Neural crest cell (in vitro differentiated cells): ENCODE measurements at regions not wholly inside any gene's neighbourhood (a gene's known extent, or its start where the extent isn't known, plus 50 kb on each side); places are given as distances from the start of the nearest gene placed in this dataset.
"Not testable (repeated sequence)": the region's sequence is repeated elsewhere in the genome, so short reads cannot be mapped to it uniquely, and the experiment has no call there.

Experiments used
- DNase-seq: peaks from one replicate; pipeline ENCODE4 v3.0.0; 2021; ENCODE audit warnings: low read depth, mixed read lengths, low spot score
- H3K27ac Mint-ChIP-seq: one replicate; pipeline ENCODE4 v1.8.0; 2021; ENCODE audit warnings: mild to moderate bottlenecking, mixed read lengths; ENCODE audit not compliant: unreplicated experiment
- H3K27me3 Mint-ChIP-seq: 2 replicates; pipeline ENCODE4 v1.8.0; 2021; ENCODE audit warnings: low read depth, mild to moderate bottlenecking, mixed read lengths
- H3K36me3 Mint-ChIP-seq: 2 replicates; pipeline ENCODE4 v1.8.0; 2021; ENCODE audit warnings: low read depth, mild to moderate bottlenecking, mixed read lengths
- H3K4me1 Mint-ChIP-seq: 2 replicates; pipeline ENCODE4 v1.8.0; 2021; ENCODE audit warnings: mixed read lengths
- H3K4me3 Mint-ChIP-seq: one replicate; pipeline ENCODE4 v1.8.0; 2021; ENCODE audit warnings: mild to moderate bottlenecking, mixed read lengths
- H3K9me3 Mint-ChIP-seq: 2 replicates; pipeline ENCODE4 v1.8.0; 2021; ENCODE audit warnings: mixed read lengths
- CTCF ChIP-seq: fragments of 200-600 bp; sonication (generic); conservative IDR thresholded peaks from 2 replicates; pipeline ENCODE4 v1.5.0; 2021; ENCODE audit warnings: antibody characterized with exemption, mild to moderate bottlenecking

- H3K36me3 Mint-ChIP-seq, DNase-seq, H3K9me3 Mint-ChIP-seq, H3K27ac Mint-ChIP-seq, H3K27me3 Mint-ChIP-seq, H3K4me1 Mint-ChIP-seq: not testable (repeated sequence)
- peak overlapping the region; percentile 85 for H3K4me3 Mint-ChIP-seq
These were observed 2784.9 kb downstream of the RPIA start for GRCh38 chr2:91476244-91476935.

- not testable (repeated sequence) for H3K27me3 Mint-ChIP-seq, H3K27ac Mint-ChIP-seq, H3K36me3 Mint-ChIP-seq, H3K4me1 Mint-ChIP-seq, DNase-seq, H3K9me3 Mint-ChIP-seq
- H3K4me3 Mint-ChIP-seq: peak overlapping the region; percentile 85
These were observed 2785.4 kb downstream of the RPIA start for GRCh38 chr2:91476936-91477246.

GRCh38 chr2:91477291-91477690 is 2785.8 kb downstream of the RPIA start:
- not testable (repeated sequence) for H3K27ac Mint-ChIP-seq, H3K4me3 Mint-ChIP-seq, H3K9me3 Mint-ChIP-seq, H3K4me1 Mint-ChIP-seq, H3K36me3 Mint-ChIP-seq, H3K27me3 Mint-ChIP-seq, DNase-seq

DNA sequence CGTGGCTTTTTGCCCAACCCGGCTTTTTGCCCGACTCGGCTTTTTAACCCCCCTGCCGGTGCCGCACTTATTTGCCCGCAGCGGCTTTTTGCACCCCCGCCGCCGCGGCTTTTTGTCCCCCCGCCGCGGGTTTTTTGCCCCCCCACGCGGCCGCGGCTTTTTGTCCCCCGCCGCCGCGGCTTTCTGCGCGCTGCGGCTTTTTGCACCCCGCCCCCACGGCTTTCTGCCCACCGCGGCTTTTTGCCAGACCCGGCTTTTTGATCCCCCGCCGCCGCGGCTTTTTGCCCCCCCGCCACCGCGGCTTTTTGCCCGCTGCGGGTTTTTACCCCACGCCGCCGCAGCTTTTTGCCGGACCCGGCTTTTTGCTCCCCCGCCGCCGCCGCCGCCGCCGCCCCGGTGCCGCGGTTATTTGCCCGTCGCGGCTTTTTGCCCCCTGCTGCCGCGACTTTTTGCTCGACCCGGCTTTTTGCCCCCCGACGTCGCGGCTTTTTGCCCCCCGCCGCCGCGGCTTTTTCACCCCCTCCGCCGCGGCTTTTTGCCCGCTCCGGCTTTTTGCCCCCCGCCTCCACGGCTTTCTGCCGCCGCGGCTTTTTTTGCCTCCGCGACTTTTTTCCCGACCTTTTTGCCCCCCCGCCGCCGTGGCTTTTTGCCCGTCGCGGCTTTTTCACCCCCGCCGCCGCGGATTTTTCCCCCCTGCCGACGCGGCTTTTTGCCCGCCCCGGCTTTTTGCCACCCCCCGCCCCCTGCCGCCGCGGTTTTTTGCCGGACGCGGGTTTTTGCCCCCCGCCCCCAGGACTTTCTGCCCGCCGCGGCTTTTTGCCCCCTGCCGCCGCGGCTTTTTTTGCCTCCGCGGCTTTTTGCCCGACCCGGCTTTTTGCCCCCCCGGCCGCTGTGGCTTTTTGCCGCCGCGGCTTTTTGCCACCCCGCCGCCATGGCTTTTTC is 2786.5 kb downstream of the RPIA start:
- Mint-ChIP-seq H3K27me3 (peaks cover 6% of the 10 kb centered on the region), H3K4me3 (no peak overlapping the region), H3K9me3 (peaks cover 4% of the 10 kb centered on the region), H3K36me3 (peaks cover 7% of the 10 kb centered on the region), H3K4me1 (no peaks in the 10 kb centered on the region), H3K27ac (no peak overlapping the region)
- no peak for DNase-seq
- TF ChIP-seq CTCF: no peak

DNA sequence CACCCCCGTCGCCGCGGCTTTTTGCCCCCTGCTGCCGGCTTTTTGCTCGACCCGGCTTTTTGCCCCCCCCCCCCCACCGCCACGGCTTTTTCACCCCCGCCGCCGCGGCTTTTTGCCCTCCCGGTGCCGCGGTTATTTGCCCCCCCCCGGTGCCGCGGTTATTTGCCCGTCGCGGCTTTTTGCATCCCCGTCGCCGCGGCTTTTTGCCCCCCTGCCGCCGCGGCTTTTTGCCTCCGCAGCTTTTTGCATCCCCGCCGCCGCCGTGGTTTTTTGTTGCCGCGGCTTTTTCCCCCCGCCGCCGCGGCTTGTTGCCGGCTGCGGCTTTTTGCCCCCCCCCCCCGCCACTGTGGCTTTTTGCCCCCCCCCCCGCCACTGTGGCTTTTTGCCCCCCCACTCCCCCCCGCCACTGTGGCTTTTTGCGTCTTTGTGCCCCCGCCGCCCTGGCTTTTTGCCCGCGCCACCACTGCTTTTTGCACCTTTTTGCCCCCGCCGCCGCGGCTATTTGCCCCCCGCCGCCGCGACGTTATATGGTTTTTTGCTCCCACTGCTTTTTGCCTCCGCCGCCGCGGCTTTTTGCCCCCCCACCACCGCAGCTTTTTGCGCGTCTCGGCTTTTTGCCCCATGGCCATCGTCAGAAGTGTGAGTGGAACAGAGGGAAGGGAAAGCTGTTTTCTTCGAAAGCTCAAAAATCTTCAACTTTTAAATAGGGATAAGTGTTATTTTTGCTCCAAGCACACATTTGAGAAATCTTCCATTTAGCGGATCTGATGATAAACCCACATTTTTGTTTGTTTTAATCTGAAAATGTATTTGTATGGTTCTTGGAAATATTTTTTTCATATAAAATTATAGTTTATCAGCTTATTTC is 2787.6 kb downstream of the RPIA start:
- H3K4me3 Mint-ChIP-seq, H3K27me3 Mint-ChIP-seq, H3K36me3 Mint-ChIP-seq, H3K9me3 Mint-ChIP-seq, H3K4me1 Mint-ChIP-seq, DNase-seq, H3K27ac Mint-ChIP-seq: not testable (repeated sequence)

- H3K9me3 Mint-ChIP-seq, H3K27me3 Mint-ChIP-seq, H3K36me3 Mint-ChIP-seq, DNase-seq, H3K4me3 Mint-ChIP-seq, H3K4me1 Mint-ChIP-seq, H3K27ac Mint-ChIP-seq: not testable (repeated sequence)
These were observed 2793.8 kb downstream of the RPIA start for GRCh38 chr2:91485226-91485625.

GRCh38 chr2:91497129-91498064 is 2805.9 kb downstream of the RPIA start:
- not testable (repeated sequence) for DNase-seq, H3K27ac Mint-ChIP-seq, H3K36me3 Mint-ChIP-seq, H3K27me3 Mint-ChIP-seq, H3K4me3 Mint-ChIP-seq, H3K4me1 Mint-ChIP-seq, H3K9me3 Mint-ChIP-seq

DNA sequence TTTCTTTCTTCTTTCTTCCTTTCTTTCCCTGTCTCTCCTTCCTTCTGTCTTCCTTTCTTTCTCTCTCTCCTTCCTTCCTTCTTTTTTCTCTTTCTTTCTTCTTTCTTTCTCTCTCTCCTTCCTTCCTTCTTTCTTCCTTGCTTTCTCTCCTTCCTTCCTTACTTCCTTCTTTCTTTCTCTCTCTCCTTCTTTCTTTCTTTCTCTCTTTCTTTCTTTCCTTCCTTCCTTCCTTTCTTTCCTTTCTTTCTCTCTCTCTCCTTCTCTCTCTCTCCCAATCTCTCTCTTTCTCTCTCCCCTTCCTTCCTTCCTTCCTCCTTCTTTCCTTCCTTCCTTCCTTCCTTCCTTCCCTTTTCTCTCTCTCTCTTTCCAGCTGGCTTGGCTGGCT is 2806.6 kb downstream of the RPIA start:
- not testable (repeated sequence) for H3K36me3 Mint-ChIP-seq, H3K4me1 Mint-ChIP-seq, H3K27ac Mint-ChIP-seq, H3K9me3 Mint-ChIP-seq, DNase-seq, H3K27me3 Mint-ChIP-seq, H3K4me3 Mint-ChIP-seq

DNA sequence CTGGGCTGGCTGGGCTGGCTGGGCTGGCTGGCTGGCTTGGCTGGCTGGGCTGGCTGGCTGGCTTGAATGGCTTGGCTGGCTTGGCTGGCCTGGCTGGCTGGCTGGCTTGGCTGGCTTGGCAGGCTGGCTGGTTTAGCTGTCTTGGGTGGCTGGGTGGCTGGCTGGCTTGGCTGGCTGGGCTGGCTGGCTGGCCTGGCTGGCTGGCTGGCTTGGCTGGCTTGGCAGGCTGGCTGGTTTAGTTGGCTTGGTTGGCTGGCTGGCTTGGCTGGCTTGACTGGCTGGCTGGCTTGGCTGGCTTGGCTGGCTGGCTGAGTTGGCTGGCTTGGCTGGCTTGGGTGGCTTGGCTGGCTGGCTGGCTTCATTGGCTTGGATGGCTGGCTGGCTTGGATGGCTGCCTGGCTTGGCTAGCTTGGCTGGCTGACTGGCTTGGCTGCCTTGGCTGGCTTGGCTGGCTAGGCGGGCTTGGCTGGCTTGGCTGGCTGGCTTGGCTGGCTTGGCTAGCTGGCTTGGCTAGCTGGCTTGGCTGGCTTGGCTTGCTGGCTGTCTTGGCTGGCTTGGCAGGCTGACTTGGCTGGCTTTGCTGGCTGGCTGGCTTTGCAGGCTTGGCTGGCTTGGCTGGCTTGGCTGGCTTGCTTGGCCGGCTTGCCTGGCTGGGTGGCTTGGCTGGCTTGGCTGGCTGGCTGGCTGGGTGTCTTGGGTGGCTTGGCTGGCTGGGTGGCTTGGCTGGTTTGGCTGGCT is 2807.2 kb downstream of the RPIA start:
- not testable (repeated sequence) for DNase-seq, H3K27me3 Mint-ChIP-seq, H3K36me3 Mint-ChIP-seq, H3K4me1 Mint-ChIP-seq, H3K27ac Mint-ChIP-seq, H3K9me3 Mint-ChIP-seq, H3K4me3 Mint-ChIP-seq

- not testable (repeated sequence) for DNase-seq, H3K27ac Mint-ChIP-seq, H3K4me1 Mint-ChIP-seq, H3K27me3 Mint-ChIP-seq, H3K36me3 Mint-ChIP-seq, H3K9me3 Mint-ChIP-seq, H3K4me3 Mint-ChIP-seq
These were observed 2808.1 kb downstream of the RPIA start for GRCh38 chr2:91499431-91500050.
